ENCODE measurements at regions not wholly inside any gene's neighbourhood (a gene's known extent, or its start where the extent isn't known, plus 50 kb on each side); places are given as distances from the start of the nearest gene placed in this dataset.

- Mint-ChIP-seq H3K27me3 (no peaks in the 10 kb centered on the region), H3K36me3 (no peaks in the 10 kb centered on the region), H3K4me1 (no peaks in the 10 kb centered on the region), H3K9me3 (no peaks in the 10 kb centered on the region), H3K27ac (no peak overlapping the region), H3K4me3 (no peak overlapping the region)
- DNase-seq: no peak
- CTCF ChIA-PET: no interaction called here
Measured at GRCh38 chr1:55898181-55898580, 681.2 kb downstream of the PLPP3 start.

DNA sequence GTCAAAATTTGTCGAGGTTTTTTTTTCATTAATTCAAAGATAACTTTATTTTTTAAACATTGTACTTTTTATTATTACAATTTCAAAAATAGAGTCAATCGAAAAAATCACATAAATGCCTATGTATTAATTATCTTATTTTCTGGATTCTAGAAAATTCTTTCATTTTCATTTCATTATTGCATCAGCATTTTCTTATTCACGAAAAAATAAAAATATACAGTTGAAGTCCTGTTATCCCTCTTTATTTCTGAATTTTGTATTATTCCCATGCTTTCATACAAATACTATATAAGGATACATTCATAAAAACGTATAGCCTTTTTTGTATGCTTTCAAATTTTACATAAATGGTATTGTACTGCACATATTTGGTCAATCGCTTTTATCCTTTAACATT lies 681.0 kb upstream of the USP24 start:
- CTCF ChIA-PET: no interaction called here
- no peak for DNase-seq
- Mint-ChIP-seq H3K27me3 (no peaks in the 10 kb centered on the region), H3K36me3 (no peaks in the 10 kb centered on the region), H3K4me1 (no peaks in the 10 kb centered on the region), H3K4me3 (no peak overlapping the region), H3K9me3 (peaks cover 2% of the 10 kb centered on the region), H3K27ac (no peak overlapping the region)

- DNase-seq: no peak
- Mint-ChIP-seq H3K27ac (no peak overlapping the region), H3K36me3 (no peaks in the 10 kb centered on the region), H3K9me3 (peaks cover 2% of the 10 kb centered on the region), H3K27me3 (no peaks in the 10 kb centered on the region), H3K4me3 (no peak overlapping the region), H3K4me1 (no peaks in the 10 kb centered on the region)
- CTCF ChIA-PET: no interaction called here
Measured at GRCh38 chr1:55894521-55894920, 679.4 kb upstream of the USP24 start.

- CTCF ChIA-PET: interaction anchor here (0.6 to 1.5 kb wide), 2 partner anchors 414 to 611 kb away, joined by 3 to 5 read pairs; no protein-coding TSS in a partner anchor
- no peak overlapping the region for H3K27ac Mint-ChIP-seq
- no peaks in the 10 kb centered on the region for H3K4me1 Mint-ChIP-seq
- H3K36me3 Mint-ChIP-seq: no peaks in the 10 kb centered on the region
- H3K27me3 Mint-ChIP-seq: no peaks in the 10 kb centered on the region
- peaks cover 2% of the 10 kb centered on the region for H3K9me3 Mint-ChIP-seq
- no peak overlapping the region for H3K4me3 Mint-ChIP-seq
- DNase-seq: no peak
Measured at GRCh38 chr1:55893155-55893554, 678.0 kb upstream of the USP24 start.

GRCh38 chr1:55888685-55889317 lies 673.6 kb upstream of the USP24 start:
- H3K36me3 Mint-ChIP-seq: no peaks in the 10 kb centered on the region
- DNase-seq: no peak
- no peak overlapping the region for H3K4me3 Mint-ChIP-seq
- CTCF ChIA-PET: interaction anchor here (0.7 kb wide), 1 partner anchor 50 kb away, joined by 3 read pairs; no protein-coding TSS in a partner anchor
- peaks cover 2% of the 10 kb centered on the region for H3K9me3 Mint-ChIP-seq
- H3K4me1 Mint-ChIP-seq: no peaks in the 10 kb centered on the region
- no peak overlapping the region for H3K27ac Mint-ChIP-seq
- H3K27me3 Mint-ChIP-seq: no peaks in the 10 kb centered on the region

DNA sequence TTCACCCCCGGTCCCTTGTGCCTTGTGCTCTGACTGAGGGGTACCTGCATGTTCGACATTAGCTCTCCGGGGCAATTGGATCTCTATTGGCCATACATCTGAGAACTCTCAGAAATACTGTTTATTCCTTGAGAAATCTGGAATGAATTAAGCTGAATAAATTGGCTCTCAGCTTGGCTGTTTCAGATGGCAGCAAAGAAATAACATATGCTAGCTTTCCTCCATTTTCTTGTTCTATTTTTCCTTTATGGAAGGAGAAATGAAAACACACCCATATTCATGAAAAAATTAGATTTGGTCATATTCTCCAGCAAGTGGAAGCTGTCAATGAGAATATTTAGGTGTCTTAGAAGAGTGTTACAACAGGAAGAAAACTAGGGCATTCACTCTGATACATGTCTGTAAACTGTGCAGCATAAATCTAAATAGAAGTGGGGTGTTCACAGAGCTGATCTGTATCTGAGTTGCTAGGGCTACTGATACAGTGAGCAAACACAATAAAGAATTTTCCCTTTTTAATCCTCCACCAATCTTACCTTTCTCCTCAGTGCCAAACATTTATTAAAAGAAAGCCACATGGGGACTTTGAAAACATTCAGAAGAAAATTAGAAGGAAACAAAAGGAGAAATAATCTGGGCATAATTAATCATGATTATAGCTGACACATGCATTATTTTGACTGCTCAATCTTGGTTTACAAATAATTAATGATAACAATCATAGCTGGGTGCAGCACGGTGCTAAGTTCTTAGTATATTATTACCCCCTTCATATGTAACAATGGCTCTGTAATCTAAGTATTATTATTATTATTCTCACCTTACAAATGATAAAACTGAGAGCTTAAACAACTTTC lies 671.9 kb upstream of the USP24 start:
- Mint-ChIP-seq H3K27ac (no peak overlapping the region), H3K4me3 (no peak overlapping the region), H3K27me3 (no peaks in the 10 kb centered on the region), H3K9me3 (no peaks in the 10 kb centered on the region), H3K36me3 (no peaks in the 10 kb centered on the region), H3K4me1 (no peaks in the 10 kb centered on the region)
- CTCF ChIA-PET: no interaction called here
- DNase-seq: no peak

- Mint-ChIP-seq H3K36me3 (no peaks in the 10 kb centered on the region), H3K4me1 (no peaks in the 10 kb centered on the region), H3K4me3 (no peak overlapping the region), H3K27me3 (no peaks in the 10 kb centered on the region), H3K27ac (no peak overlapping the region), H3K9me3 (no peaks in the 10 kb centered on the region)
- CTCF ChIA-PET: no interaction called here
- DNase-seq: no peak
Measured at GRCh38 chr1:55885619-55886018, 670.5 kb upstream of the USP24 start.

- no peak for DNase-seq
- Mint-ChIP-seq H3K36me3 (no peaks in the 10 kb centered on the region), H3K4me1 (no peaks in the 10 kb centered on the region), H3K27ac (no peak overlapping the region), H3K27me3 (no peaks in the 10 kb centered on the region), H3K4me3 (no peak overlapping the region), H3K9me3 (no peaks in the 10 kb centered on the region)
- CTCF ChIA-PET: no interaction called here
Measured at GRCh38 chr1:55882931-55883330, 667.8 kb upstream of the USP24 start.

DNA sequence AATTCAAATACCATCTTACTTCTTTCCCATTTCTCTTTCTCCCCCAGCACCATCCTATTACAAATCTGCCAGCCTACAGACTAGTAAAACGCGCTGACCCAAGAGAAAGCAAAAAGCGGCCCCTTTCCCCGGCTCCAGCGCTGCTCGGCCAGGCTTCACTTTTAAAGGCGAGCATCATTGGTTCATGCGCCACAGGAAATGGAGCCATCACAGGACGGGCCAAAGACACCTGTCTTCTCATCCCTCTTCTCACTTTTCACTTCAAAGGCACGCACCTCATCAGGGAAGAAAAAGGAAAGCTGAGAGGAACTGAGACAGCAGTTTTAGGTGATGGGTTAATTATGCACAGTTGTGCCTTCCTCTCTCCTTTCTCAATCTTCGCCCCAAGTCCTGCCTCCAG lies 664.2 kb upstream of the USP24 start:
- Mint-ChIP-seq H3K27ac (no peak overlapping the region), H3K27me3 (no peaks in the 10 kb centered on the region), H3K36me3 (no peaks in the 10 kb centered on the region), H3K4me3 (no peak overlapping the region), H3K9me3 (no peaks in the 10 kb centered on the region), H3K4me1 (no peaks in the 10 kb centered on the region)
- DNase-seq: no peak
- CTCF ChIA-PET: no interaction called here

DNA sequence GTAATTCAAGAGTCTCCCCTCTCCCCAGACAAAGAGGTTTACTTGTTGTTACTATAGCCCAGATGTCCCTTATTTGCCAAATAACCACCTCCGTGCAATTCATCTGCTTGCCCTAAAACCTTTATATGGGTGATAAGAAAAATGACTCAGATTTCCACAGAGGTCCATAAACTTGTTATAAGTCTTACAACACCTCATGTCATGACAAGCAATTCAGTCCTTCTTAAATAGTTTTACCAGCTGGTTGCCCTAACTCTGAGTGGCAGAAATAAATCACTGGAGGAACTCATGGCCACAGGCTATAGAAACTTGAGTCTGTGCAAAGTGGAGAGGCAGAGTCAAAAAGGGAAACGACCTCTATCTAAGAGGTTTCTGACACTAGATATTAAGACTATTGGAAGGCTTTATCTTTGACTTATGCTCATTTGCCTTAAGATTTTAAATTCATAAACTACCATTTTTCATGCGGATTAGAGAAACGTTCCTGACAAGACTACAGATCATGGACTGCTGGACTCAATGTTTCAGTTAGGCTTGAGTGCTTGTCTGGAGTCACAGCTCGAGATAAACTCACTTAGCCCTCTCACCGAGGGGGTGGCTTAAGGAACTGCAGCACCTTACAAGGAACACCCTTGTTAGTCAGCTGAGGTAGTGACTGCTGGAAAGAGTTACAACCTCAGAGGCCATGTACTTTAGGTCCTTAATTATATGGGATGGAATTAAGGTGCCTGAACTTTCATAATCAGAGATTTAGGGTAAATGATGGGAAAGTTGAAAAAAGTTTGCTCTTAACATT lies 662.5 kb upstream of the USP24 start:
- Mint-ChIP-seq H3K4me1 (no peaks in the 10 kb centered on the region), H3K27ac (no peak overlapping the region), H3K27me3 (no peaks in the 10 kb centered on the region), H3K9me3 (no peaks in the 10 kb centered on the region), H3K36me3 (no peaks in the 10 kb centered on the region), H3K4me3 (no peak overlapping the region)
- CTCF ChIA-PET: no interaction called here
- no peak for DNase-seq

- DNase-seq: no peak
- Mint-ChIP-seq H3K27ac (no peak overlapping the region), H3K4me1 (no peaks in the 10 kb centered on the region), H3K4me3 (no peak overlapping the region), H3K27me3 (no peaks in the 10 kb centered on the region), H3K9me3 (no peaks in the 10 kb centered on the region), H3K36me3 (no peaks in the 10 kb centered on the region)
- CTCF ChIA-PET: no interaction called here
Measured at GRCh38 chr1:55876276-55877060, 661.3 kb upstream of the USP24 start.

DNA sequence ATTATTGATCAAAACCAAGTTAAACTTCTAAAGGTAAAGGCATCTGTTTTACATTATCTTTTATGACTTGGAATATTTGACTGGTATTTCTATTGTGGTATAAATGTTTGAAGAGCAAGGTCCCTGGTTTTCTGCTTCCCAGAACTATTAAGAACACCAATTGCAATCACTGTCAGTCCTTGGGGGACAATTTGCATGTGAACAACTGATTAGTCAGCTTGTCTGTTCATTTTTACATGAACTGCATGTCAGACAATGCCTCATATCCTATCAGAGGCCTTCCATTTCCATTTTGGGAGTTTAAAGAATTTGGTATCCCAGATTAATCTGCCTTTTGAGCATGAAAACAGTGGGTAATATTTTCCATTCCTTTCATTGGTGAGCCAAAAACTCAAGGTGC lies 654.9 kb upstream of the USP24 start:
- H3K36me3 Mint-ChIP-seq: no peaks in the 10 kb centered on the region
- no peaks in the 10 kb centered on the region for H3K4me1 Mint-ChIP-seq
- H3K4me3 Mint-ChIP-seq: no peak overlapping the region
- no peak for DNase-seq
- H3K27ac Mint-ChIP-seq: no peak overlapping the region
- H3K9me3 Mint-ChIP-seq: no peaks in the 10 kb centered on the region
- no peaks in the 10 kb centered on the region for H3K27me3 Mint-ChIP-seq
- CTCF ChIA-PET: no interaction called here

- no peaks in the 10 kb centered on the region for H3K36me3 Mint-ChIP-seq
- DNase-seq: no peak
- no peaks in the 10 kb centered on the region for H3K27me3 Mint-ChIP-seq
- no peak overlapping the region for H3K4me3 Mint-ChIP-seq
- H3K9me3 Mint-ChIP-seq: no peaks in the 10 kb centered on the region
- H3K4me1 Mint-ChIP-seq: no peaks in the 10 kb centered on the region
- CTCF ChIA-PET: interaction anchor here (1.2 kb wide), 1 partner anchor 22 kb away, joined by 3 read pairs; no protein-coding TSS in a partner anchor
- H3K27ac Mint-ChIP-seq: no peak overlapping the region
Measured at GRCh38 chr1:55869065-55869464, 653.9 kb upstream of the USP24 start.

DNA sequence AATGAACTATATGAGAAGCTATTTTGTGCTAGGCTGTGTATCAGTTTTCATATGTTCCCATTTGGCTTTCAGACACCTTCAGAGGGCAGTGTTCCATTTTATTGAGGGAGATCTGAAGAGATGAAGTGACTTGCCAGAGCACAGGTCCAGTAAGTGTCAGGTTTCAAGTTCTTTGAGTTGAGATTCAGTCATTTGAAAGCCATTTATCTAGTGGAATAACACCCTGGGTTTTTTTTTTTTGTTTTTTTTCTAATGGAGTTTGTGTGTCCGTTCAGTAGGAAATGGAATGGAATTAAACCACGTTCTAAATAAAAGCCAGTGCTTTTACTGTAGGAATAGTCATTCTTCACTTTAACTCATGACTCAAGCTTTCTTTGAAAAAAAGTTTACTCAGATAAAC lies 652.9 kb upstream of the USP24 start:
- CTCF ChIA-PET: interaction anchor here (1.2 kb wide), 1 partner anchor 23 kb away, joined by 3 read pairs; no protein-coding TSS in a partner anchor
- Mint-ChIP-seq H3K27me3 (no peaks in the 10 kb centered on the region), H3K4me3 (no peak overlapping the region), H3K4me1 (no peaks in the 10 kb centered on the region), H3K27ac (no peak overlapping the region), H3K9me3 (no peaks in the 10 kb centered on the region), H3K36me3 (no peaks in the 10 kb centered on the region)
- DNase-seq: no peak
